Naive B cell (primary cell): ENCODE measurements at regions not wholly inside any gene's neighbourhood (a gene's known extent, or its start where the extent isn't known, plus 50 kb on each side); places are given as distances from the start of the nearest gene placed in this dataset.
"Not testable (repeated sequence)": the region's sequence is repeated elsewhere in the genome, so short reads cannot be mapped to it uniquely, and the experiment has no call there.

Experiments used
- ATAC-seq, 2 donors: fragments of 150-1000 bp; cut with Tn5 transposase; 2 replicates each; pipeline ENCODE4 v1.10.0; 2021; ENCODE audit warnings: low read depth in 2 of 2, mild to moderate bottlenecking in 2 of 2, moderate library complexity in 2 of 2
- DNase-seq: peaks from one replicate; pipeline ENCODE4 v3.0.0; 2022
- H3K27ac Mint-ChIP-seq, 6 donors: one replicate each; pipeline ENCODE4 v1.8.0; 2020 to 2022; ENCODE audit warnings: mild to moderate bottlenecking in 6 of 6, mixed read lengths in 6 of 6, moderate library complexity in 5 of 6, inconsistent platforms in 2 of 6
- H3K27me3 Mint-ChIP-seq, 3 donors: one replicate each; pipeline ENCODE4 v1.8.0; 2021 to 2022; ENCODE audit warnings: mixed read lengths in 3 of 3, mild to moderate bottlenecking in 1 of 3
- H3K36me3 Mint-ChIP-seq, 2 donors: one replicate each; pipeline ENCODE4 v1.8.0; 2020 to 2022; ENCODE audit warnings: mixed read lengths in 2 of 2, inconsistent platforms in 1 of 2, mild to moderate bottlenecking in 1 of 2
- H3K4me1 Mint-ChIP-seq, 3 donors: one replicate each; pipeline ENCODE4 v1.8.0; 2020 to 2022; ENCODE audit warnings: mixed read lengths in 3 of 3, inconsistent platforms in 1 of 3, mild to moderate bottlenecking in 1 of 3, moderate library complexity in 1 of 3
- H3K4me3 Mint-ChIP-seq, 8 donors: one replicate each; pipeline ENCODE4 v1.8.0; 2020 to 2022; ENCODE audit warnings: mild to moderate bottlenecking in 8 of 8, mixed read lengths in 8 of 8, moderate library complexity in 8 of 8, inconsistent platforms in 2 of 8
- H3K9me3 Mint-ChIP-seq, 7 donors: one replicate each; pipeline ENCODE4 v1.8.0; 2020 to 2022; ENCODE audit warnings: mixed read lengths in 7 of 7, mild to moderate bottlenecking in 5 of 7, inconsistent platforms in 2 of 7, moderate library complexity in 1 of 7

- H3K36me3 Mint-ChIP-seq, result no peaks in the 10 kb centered on the region
- ATAC-seq (no peak), DNase-seq (no peak)
- no peaks in the 10 kb centered on the region for H3K4me1 Mint-ChIP-seq
- no peak overlapping the region for H3K4me3 Mint-ChIP-seq
- H3K27ac Mint-ChIP-seq, result no peak overlapping the region
- no peaks in the 10 kb centered on the region for H3K27me3 Mint-ChIP-seq
- peaks cover 0 to 2% (median 0%) of the 10 kb centered on the region in 7 donors for H3K9me3 Mint-ChIP-seq
Measured at GRCh38 chrX:82675104-82675503, 833.0 kb upstream of the POU3F4 start.

- H3K9me3 Mint-ChIP-seq, result peaks cover 0 to 2% (median 0%) of the 10 kb centered on the region in 7 donors
- H3K36me3 Mint-ChIP-seq, result no peaks in the 10 kb centered on the region
- no peak overlapping the region for H3K4me3 Mint-ChIP-seq
- no peak for ATAC-seq
- H3K4me1 Mint-ChIP-seq, result no peaks in the 10 kb centered on the region
- no peaks in the 10 kb centered on the region for H3K27me3 Mint-ChIP-seq
- no peak for DNase-seq
- no peak overlapping the region for H3K27ac Mint-ChIP-seq
Measured at GRCh38 chrX:82676386-82676785, 831.7 kb upstream of the POU3F4 start.

GRCh38 chrX:82677286-82677685 is 830.8 kb upstream of the POU3F4 start:
- H3K36me3 Mint-ChIP-seq, result no peaks in the 10 kb centered on the region
- H3K4me3 Mint-ChIP-seq, result no peak overlapping the region
- no peak overlapping the region for H3K27ac Mint-ChIP-seq
- ATAC-seq (no peak), DNase-seq (no peak)
- peaks cover 0 to 2% (median 0%) of the 10 kb centered on the region in 7 donors for H3K9me3 Mint-ChIP-seq
- H3K4me1 Mint-ChIP-seq, result no peaks in the 10 kb centered on the region
- no peaks in the 10 kb centered on the region for H3K27me3 Mint-ChIP-seq

- Mint-ChIP-seq H3K27ac (no peak overlapping the region), H3K4me3 (no peak overlapping the region), H3K36me3 (no peaks in the 10 kb centered on the region), H3K4me1 (no peaks in the 10 kb centered on the region), H3K9me3 (peaks cover 0 to 4% (median 0%) of the 10 kb centered on the region in 7 donors), H3K27me3 (no peaks in the 10 kb centered on the region)
- no peak for ATAC-seq
- no peak for DNase-seq
Measured at GRCh38 chrX:82692991-82693390, 815.1 kb upstream of the POU3F4 start.

- H3K27ac Mint-ChIP-seq, result no peak overlapping the region
- ATAC-seq, result no peak
Measured at GRCh38 chrX:82695066-82695465, 813.0 kb upstream of the POU3F4 start.

GRCh38 chrX:82703551-82703950 is 804.5 kb upstream of the POU3F4 start:
- H3K27ac Mint-ChIP-seq, result no peak overlapping the region

More at GRCh38 chrX:82695066-82695465, 813.0 kb upstream of the POU3F4 start:
- Mint-ChIP-seq H3K9me3 (no peaks in the 10 kb centered on the region), H3K27me3 (no peaks in the 10 kb centered on the region), H3K4me1 (no peaks in the 10 kb centered on the region), H3K36me3 (no peaks in the 10 kb centered on the region), H3K4me3 (no peak overlapping the region)
- DNase-seq, result no peak

GRCh38 chrX:82711457-82711856 is 796.6 kb upstream of the POU3F4 start:
- no peaks in the 10 kb centered on the region for H3K36me3 Mint-ChIP-seq
- no peaks in the 10 kb centered on the region for H3K27me3 Mint-ChIP-seq
- no peaks in the 10 kb centered on the region for H3K4me1 Mint-ChIP-seq
- no peak for ATAC-seq
- H3K9me3 Mint-ChIP-seq, result peaks cover 0 to 3% (median 0%) of the 10 kb centered on the region in 7 donors
- H3K27ac Mint-ChIP-seq, result no peak overlapping the region
- no peak for DNase-seq
- H3K4me3 Mint-ChIP-seq, result no peak overlapping the region

More at GRCh38 chrX:82703551-82703950, 804.5 kb upstream of the POU3F4 start:
- Mint-ChIP-seq H3K4me3 (no peak overlapping the region), H3K9me3 (no peaks in the 10 kb centered on the region), H3K4me1 (no peaks in the 10 kb centered on the region), H3K36me3 (no peaks in the 10 kb centered on the region), H3K27me3 (no peaks in the 10 kb centered on the region)
- DNase-seq (no peak), ATAC-seq (no peak)

GRCh38 chrX:82721891-82722290 is 786.2 kb upstream of the POU3F4 start:
- Mint-ChIP-seq H3K27me3 (no peaks in the 10 kb centered on the region), H3K4me3 (no peak overlapping the region), H3K27ac (no peak overlapping the region), H3K4me1 (no peaks in the 10 kb centered on the region), H3K9me3 (no peaks in the 10 kb centered on the region), H3K36me3 (no peaks in the 10 kb centered on the region)
- ATAC-seq, result no peak
- no peak for DNase-seq

GRCh38 chrX:82723806-82724205 is 784.3 kb upstream of the POU3F4 start:
- no peak overlapping the region for H3K4me3 Mint-ChIP-seq
- H3K36me3 Mint-ChIP-seq, result no peaks in the 10 kb centered on the region
- H3K4me1 Mint-ChIP-seq, result no peaks in the 10 kb centered on the region

GRCh38 chrX:82727436-82727835 is 780.7 kb upstream of the POU3F4 start:
- H3K9me3 Mint-ChIP-seq, H3K36me3 Mint-ChIP-seq: not testable (repeated sequence)

More at GRCh38 chrX:82723806-82724205, 784.3 kb upstream of the POU3F4 start:
- ATAC-seq (no peak), DNase-seq (no peak)
- Mint-ChIP-seq H3K9me3 (peaks cover 0 to 6% (median 0%) of the 10 kb centered on the region in 7 donors), H3K27ac (no peak overlapping the region), H3K27me3 (no peaks in the 10 kb centered on the region)

GRCh38 chrX:82732861-82733260 is 775.2 kb upstream of the POU3F4 start:
- DNase-seq (no peak), ATAC-seq (no peak)
- Mint-ChIP-seq H3K9me3 (peaks cover 0 to 5% (median 0%) of the 10 kb centered on the region in 7 donors), H3K27ac (no peak overlapping the region), H3K27me3 (no peaks in the 10 kb centered on the region), H3K4me1 (no peaks in the 10 kb centered on the region), H3K4me3 (no peak overlapping the region), H3K36me3 (no peaks in the 10 kb centered on the region)

More at GRCh38 chrX:82727436-82727835, 780.7 kb upstream of the POU3F4 start:
- not testable (repeated sequence) for ATAC-seq, H3K27ac Mint-ChIP-seq, DNase-seq, H3K4me1 Mint-ChIP-seq, H3K27me3 Mint-ChIP-seq
- peak overlapping the region in 1 of 8 donors; percentile 27 for H3K4me3 Mint-ChIP-seq

- H3K36me3 Mint-ChIP-seq, result no peaks in the 10 kb centered on the region
- no peaks in the 10 kb centered on the region for H3K27me3 Mint-ChIP-seq
- DNase-seq (no peak), ATAC-seq (no peak)
- no peaks in the 10 kb centered on the region for H3K4me1 Mint-ChIP-seq
- H3K4me3 Mint-ChIP-seq, result no peak overlapping the region
- H3K27ac Mint-ChIP-seq, result no peak overlapping the region
- H3K9me3 Mint-ChIP-seq, result peaks cover 0 to 2% (median 0%) of the 10 kb centered on the region in 7 donors
Measured at GRCh38 chrX:82734140-82734539, 774.0 kb upstream of the POU3F4 start.

- H3K27ac Mint-ChIP-seq, H3K4me3 Mint-ChIP-seq, H3K36me3 Mint-ChIP-seq, DNase-seq, H3K9me3 Mint-ChIP-seq, H3K4me1 Mint-ChIP-seq, ATAC-seq, H3K27me3 Mint-ChIP-seq: not testable (repeated sequence)
Measured at GRCh38 chrX:82738313-82738712, 769.8 kb upstream of the POU3F4 start.

- H3K27me3 Mint-ChIP-seq, result no peaks in the 10 kb centered on the region
- ATAC-seq, result no peak
- H3K4me1 Mint-ChIP-seq, result no peaks in the 10 kb centered on the region
- no peaks in the 10 kb centered on the region for H3K9me3 Mint-ChIP-seq
- no peak overlapping the region for H3K27ac Mint-ChIP-seq
- no peak for DNase-seq
- no peaks in the 10 kb centered on the region for H3K36me3 Mint-ChIP-seq
- no peak overlapping the region for H3K4me3 Mint-ChIP-seq
Measured at GRCh38 chrX:82742351-82742750, 765.7 kb upstream of the POU3F4 start.

- H3K4me3 Mint-ChIP-seq, result not testable (repeated sequence)
Measured at GRCh38 chrX:82745725-82746124, 762.4 kb upstream of the POU3F4 start.

More at GRCh38 chrX:82745725-82746124, 762.4 kb upstream of the POU3F4 start:
- H3K4me1 Mint-ChIP-seq, ATAC-seq, DNase-seq, H3K36me3 Mint-ChIP-seq, H3K27me3 Mint-ChIP-seq, H3K9me3 Mint-ChIP-seq, H3K27ac Mint-ChIP-seq: not testable (repeated sequence)
